ENCODE measurements at regions not wholly inside any gene's neighbourhood (a gene's known extent, or its start where the extent isn't known, plus 50 kb on each side); places are given as distances from the start of the nearest gene placed in this dataset.
"Not testable (repeated sequence)": the region's sequence is repeated elsewhere in the genome, so short reads cannot be mapped to it uniquely, and the experiment has no call there.

GRCh38 chr7:53596230-53596629 is 560.8 kb downstream of the POM121L12 start:
- DNase-seq (ENCODE audit: low read depth, low spot score): no peak
- no peak overlapping the region for H3K4me3 ChIP-seq (ENCODE audit: low read length)

DNA sequence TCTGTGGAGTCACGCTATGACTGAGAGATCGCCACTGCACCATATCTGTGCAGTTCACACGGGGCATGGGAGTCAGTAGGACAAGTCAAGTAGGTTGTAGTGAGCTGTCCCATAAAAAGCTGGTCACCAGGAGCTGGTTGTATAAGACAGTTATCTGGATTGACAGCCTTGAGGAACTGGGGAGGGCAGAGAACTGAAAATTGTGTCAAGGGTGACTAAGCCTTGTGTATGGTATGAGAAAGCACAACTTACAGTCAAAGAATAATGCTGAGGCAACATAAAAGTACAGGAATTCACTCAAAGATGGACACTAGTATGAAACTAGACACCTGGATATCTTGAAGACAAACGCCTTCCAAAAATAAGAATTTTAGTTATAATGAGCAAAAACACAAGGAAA is 564.9 kb downstream of the POM121L12 start:
- DNase-seq (ENCODE audit: low read depth, low spot score): no peak
- no peak overlapping the region for H3K4me3 ChIP-seq (ENCODE audit: low read length)

DNA sequence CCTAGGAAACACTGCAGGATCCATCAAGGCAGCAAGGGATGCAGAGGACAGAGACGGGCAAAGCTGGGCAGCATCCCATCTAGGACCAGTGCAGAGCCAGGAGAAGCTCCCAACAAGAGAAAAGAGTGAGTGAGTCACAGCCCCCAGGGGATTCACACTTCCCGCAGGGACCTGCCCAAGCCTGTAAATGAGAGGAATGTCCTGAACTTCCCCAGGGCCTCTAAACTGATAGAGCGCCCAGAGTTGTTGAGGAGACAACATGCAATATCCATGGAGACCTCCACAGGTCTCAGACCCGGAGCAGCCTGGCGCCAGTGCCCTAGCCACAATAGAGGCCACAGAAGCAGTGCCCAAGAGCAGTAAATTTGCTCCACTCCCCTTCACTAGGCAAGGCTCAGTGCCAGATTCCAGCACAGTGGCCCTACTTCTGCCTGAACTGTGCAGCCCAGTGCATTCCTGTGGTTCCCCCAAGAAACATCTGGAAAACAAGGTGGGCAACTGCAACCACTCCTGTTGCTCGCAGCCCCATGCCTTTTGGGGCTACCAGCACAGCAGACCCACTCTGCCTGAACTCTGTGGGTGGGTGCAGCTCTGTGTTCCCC is 567.5 kb downstream of the POM121L12 start:
- no peak overlapping the region for H3K4me3 ChIP-seq (ENCODE audit: low read length)
- DNase-seq (ENCODE audit: low read depth, low spot score): no peak

DNA sequence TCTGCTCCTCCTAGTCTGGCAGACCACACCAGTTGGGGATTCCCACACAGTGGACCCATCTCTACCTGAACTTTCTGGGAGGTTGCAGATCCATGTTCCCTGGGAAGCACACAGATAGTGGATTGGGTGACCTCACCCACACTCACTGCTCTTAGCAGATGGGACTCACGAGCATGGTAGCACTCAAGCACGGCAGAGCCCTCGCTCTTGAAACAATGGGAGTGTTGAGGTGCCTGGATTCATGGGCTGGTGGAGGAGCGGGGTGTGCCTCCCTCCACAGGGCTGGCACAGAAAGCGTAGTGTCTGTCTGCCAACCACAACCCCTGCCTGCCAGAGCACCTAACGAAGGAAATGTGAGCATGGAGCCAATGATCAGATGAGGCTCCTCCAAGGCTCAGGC is 568.0 kb downstream of the POM121L12 start:
- DNase-seq (ENCODE audit: low read depth, low spot score): no peak

GRCh38 chr7:53604201-53604600 is 568.8 kb downstream of the POM121L12 start:
- no peak overlapping the region for H3K4me3 ChIP-seq (ENCODE audit: low read length)
- DNase-seq (ENCODE audit: low read depth, low spot score): no peak

More for the DNA sequence above, 568.0 kb downstream of the POM121L12 start:
- no peak overlapping the region for H3K4me3 ChIP-seq (ENCODE audit: low read length)

GRCh38 chr7:53607961-53608360 is 572.5 kb downstream of the POM121L12 start:
- no peak overlapping the region for H3K4me3 ChIP-seq (ENCODE audit: low read length)
- DNase-seq (ENCODE audit: low read depth, low spot score): no peak

- no peak overlapping the region for H3K4me3 ChIP-seq (ENCODE audit: low read length)
- DNase-seq (ENCODE audit: low read depth, low spot score): no peak
These were observed 573.8 kb downstream of the POM121L12 start for GRCh38 chr7:53609185-53609584.

DNA sequence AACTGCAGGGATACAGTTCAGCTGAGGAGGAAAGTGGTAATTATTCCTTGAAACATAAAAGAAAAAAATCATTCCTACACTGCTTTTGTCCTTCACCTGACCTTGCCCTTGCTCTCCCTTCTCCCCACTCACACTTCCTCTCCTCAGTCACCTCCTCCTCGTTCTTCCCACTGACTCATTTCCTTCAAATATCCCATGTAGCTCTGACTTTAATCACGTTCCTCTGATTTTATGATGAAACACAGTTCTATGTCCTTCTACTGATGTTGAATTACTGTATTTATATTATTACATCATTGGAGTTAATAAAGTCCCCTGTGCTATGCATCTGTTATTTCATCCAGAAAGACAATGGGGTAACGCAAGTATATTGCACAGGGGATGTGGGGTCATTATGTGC is 575.6 kb downstream of the POM121L12 start:
- DNase-seq (ENCODE audit: low read depth, low spot score): no peak
- H3K4me3 ChIP-seq (ENCODE audit: low read length): no peak overlapping the region

DNA sequence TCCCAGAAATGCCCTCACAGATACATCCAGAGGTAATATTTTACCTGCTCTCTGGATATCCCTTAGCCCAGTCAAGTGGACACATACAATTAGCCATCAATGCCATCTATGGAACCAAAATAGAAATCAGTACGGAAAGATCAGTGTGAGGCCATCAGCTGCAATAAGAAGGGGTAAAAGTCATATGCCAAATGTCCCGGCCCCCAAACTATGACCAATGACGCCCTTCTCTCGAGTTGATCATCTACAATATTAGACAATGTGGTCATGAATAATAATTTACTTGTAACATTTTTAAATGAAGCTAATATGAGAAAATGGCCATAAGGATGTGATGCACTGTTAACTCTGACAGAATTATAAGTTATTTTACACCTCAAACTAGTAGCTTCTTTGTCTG is 588.9 kb downstream of the POM121L12 start:
- no peak for DNase-seq (ENCODE audit: low read depth, low spot score)
- H3K4me3 ChIP-seq (ENCODE audit: low read length): no peak overlapping the region

GRCh38 chr7:53628775-53629174 is 593.3 kb downstream of the POM121L12 start:
- no peak overlapping the region for H3K4me3 ChIP-seq (ENCODE audit: low read length)
- DNase-seq (ENCODE audit: low read depth, low spot score): no peak

DNA sequence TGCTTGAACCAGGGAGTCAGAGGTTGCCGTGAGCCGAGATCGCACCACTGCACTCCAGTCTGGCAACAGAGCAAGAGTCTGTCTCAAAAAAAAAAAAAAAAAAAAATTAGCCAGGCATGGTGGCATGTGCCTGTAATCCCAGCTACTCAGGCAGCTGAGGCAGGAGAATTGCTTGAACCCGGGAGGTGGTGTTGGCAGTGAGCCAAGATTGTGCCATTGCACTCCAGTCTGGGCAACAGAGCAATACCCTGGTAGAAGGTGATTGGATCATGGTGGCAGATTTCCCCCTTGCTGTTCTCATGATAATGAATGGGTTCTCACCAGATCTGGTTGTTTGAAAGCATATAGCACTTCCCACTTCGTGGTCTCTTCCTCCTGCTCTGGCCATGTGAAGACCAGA is 599.8 kb downstream of the POM121L12 start:
- not testable (repeated sequence) for DNase-seq (ENCODE audit: low read depth, low spot score); H3K4me3 ChIP-seq (ENCODE audit: low read length)

DNA sequence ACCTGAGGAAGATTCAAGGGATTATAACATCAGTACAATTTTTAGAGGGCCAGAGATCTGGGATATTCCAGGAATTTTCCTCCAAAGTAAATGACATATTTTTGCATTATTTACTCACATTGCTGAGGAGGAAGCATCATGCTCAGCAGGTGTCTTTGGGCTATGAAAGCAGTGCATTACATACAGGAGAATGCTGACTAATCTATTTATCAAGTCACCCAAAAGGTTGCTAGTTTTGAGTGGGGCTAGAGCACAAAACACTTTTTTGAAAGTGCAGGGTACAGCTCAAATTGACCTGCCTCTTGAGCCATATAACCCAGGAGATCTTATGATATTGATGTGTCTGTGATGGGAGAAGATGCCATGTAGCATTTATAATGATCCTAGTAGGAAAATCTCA is 603.1 kb downstream of the POM121L12 start:
- no peak for DNase-seq (ENCODE audit: low read depth, low spot score)
- H3K4me3 ChIP-seq (ENCODE audit: low read length): no peak overlapping the region

- no peak for DNase-seq (ENCODE audit: low read depth, low spot score)
- H3K4me3 ChIP-seq (ENCODE audit: low read length): no peak overlapping the region
These were observed 605.7 kb downstream of the POM121L12 start for GRCh38 chr7:53641091-53641490.

DNA sequence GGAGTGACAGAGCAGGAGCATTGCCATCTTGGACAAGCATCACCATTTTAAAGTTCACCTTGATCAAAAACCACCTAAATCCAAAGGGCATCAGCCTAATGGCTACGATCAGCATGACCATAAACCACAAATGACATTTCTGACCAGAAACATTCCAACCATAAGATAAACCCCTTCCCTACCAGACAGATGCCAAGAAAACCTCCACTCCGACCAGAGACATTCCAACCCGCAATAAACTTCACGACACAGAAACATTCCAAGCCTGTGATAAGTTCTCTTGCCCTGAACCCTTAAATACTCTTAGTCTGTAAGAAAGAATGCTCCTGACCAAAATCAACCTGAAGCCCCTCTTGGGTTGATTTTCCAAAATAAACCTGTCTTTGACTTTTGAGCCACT is 606.9 kb downstream of the POM121L12 start:
- DNase-seq (ENCODE audit: low read depth, low spot score): no peak
- H3K4me3 ChIP-seq (ENCODE audit: low read length): no peak overlapping the region

DNA sequence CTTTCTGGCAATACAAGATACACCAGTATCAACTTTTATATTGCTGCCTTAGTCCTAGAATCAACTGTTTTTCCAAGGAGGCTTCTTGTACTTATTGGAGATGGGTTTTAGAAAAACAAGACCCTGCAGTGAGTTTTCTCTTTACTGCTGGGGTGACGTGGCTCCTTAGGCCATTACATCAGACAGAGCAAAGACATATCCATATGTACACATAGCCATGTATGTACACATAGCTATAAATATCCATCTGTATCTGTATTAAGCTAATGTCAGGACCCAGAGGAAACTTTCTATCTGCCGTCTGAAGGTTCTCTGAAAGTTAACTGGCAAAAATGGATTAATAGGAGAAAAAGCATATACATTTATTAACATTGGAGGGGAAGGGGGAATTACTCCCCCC is 607.4 kb downstream of the POM121L12 start:
- H3K4me3 ChIP-seq (ENCODE audit: low read length): no peak overlapping the region
- DNase-seq (ENCODE audit: low read depth, low spot score): no peak

DNA sequence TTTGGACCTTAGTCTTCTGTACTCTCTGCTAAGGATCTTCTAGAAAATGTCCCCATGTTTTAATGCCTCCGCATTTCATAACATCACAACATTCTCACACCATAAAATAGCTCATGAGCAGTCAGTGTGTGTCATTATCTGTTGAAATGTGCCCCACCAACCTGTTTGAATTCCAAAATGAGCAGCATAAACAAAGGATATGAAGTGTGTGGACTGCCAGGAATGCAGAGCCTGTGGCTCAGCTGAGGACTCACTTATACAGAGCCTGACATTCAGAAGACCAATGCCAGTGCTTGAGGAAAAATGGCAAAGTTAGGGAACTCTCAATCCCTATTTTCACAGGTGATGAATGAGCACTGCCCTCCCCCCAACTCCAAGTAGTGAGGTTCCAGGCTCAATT is 621.4 kb downstream of the POM121L12 start:
- DNase-seq (ENCODE audit: low read depth, low spot score): no peak

DNA sequence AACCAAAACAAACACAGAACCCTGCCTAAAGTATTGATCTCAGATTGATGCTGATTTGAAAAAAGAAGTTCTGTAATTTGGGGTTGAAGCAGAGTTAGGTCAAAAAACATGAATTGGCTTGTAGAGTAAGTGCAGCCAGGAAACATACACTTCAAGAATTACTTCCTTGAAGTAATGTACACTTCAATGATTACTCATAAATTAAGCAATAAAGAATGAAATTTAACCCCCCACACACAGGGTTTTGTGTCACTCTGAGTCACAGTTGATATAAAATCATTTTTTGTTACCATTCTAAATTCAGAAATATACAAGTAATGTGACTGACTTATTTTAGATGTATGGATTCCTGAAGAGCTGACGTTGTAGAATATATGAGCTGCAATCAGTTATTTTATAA is 622.2 kb downstream of the POM121L12 start:
- no peak for DNase-seq (ENCODE audit: low read depth, low spot score)

More for the DNA sequence above, 621.4 kb downstream of the POM121L12 start:
- H3K4me3 ChIP-seq (ENCODE audit: low read length): no peak overlapping the region

GRCh38 chr7:53658951-53659350 is 623.5 kb downstream of the POM121L12 start:
- no peak overlapping the region for H3K4me3 ChIP-seq (ENCODE audit: low read length)
- DNase-seq (ENCODE audit: low read depth, low spot score): no peak

More for the DNA sequence above, 622.2 kb downstream of the POM121L12 start:
- H3K4me3 ChIP-seq (ENCODE audit: low read length): no peak overlapping the region

DNA sequence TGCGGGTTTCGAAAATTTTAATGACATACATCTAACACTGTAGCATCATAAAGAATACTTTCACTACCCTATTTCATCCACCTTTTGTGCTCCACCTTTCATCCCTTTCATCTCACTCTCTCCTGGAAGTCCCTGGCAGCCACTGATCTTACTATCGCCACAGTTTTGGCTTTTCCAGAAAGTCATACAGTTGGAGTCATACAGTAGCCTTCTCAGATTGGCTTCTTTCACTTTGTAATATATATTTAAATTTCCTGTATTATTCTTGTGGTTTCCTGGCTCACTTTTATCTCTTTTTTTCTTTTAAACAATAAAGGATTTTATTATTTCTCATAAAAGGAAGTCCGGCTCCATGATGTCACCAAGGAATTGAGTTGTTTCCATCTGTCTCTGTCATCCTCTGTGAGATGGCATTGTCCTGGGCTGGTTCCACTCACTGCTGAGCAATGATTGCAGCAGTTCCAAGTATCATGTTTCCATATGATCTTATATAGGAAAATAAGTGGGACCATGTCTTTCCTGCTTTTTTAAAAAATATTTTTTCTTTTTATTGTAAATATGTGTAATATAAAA is 626.3 kb downstream of the POM121L12 start:
- no peak for DNase-seq (ENCODE audit: low read depth, low spot score)
- H3K4me3 ChIP-seq (ENCODE audit: low read length): no peak overlapping the region

DNA sequence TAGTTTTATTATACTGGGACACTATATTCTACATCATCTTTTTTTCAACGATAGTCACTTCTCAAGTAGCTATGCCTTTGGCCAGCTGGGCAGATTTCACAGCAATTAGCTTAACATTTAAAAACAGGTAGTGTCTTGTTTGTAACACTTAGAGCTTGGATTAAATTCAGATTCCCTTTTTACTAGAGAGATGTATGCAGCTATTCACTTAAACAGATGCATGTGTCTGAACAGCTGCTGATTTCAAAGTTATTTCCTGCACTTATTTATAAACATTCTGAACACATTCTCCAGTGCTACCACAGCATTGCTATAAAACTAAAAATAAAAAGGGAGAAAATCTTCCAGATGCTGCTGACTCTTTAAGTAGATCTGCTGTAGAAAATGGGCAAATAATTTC is 637.2 kb downstream of the POM121L12 start:
- DNase-seq (ENCODE audit: low read depth, low spot score): no peak
- no peak overlapping the region for H3K4me3 ChIP-seq (ENCODE audit: low read length)

- H3K4me3 ChIP-seq (ENCODE audit: low read length): no peak overlapping the region
- no peak for DNase-seq (ENCODE audit: low read depth, low spot score)
These were observed 640.4 kb downstream of the POM121L12 start for GRCh38 chr7:53675835-53676234.

Data from Jurkat, Clone E6-1 (cell line).